Trophoblast cell (in vitro differentiated cells and primary cell): ENCODE measurements at regions not wholly inside any gene's neighbourhood (a gene's known extent, or its start where the extent isn't known, plus 50 kb on each side); places are given as distances from the start of the nearest gene placed in this dataset.

Source experiments
- DNase-seq, 2 donors: peaks; one replicate each; pipeline ENCODE4 v3.0.0-alpha.2; 2016
- H2AFZ ChIP-seq: 2 replicates; pipeline ENCODE4 v1.6.1; 2013; ENCODE audit warnings: low read length, moderate library complexity, mild to moderate bottlenecking; ENCODE audit not compliant: insufficient read depth, poor library complexity
- H2AK5ac ChIP-seq: 2 replicates; pipeline ENCODE4 v1.6.1; 2013; ENCODE audit warnings: mild to moderate bottlenecking, low read length
- H2BK120ac ChIP-seq: 2 replicates; pipeline ENCODE4 v1.6.1; 2013; ENCODE audit warnings: low read length, mild to moderate bottlenecking, moderate library complexity; ENCODE audit not compliant: insufficient read depth, poor library complexity
- H2BK12ac ChIP-seq: 2 replicates; pipeline ENCODE4 v1.6.1; 2013; ENCODE audit warnings: mild to moderate bottlenecking, low read length, moderate library complexity
- H2BK5ac ChIP-seq: 2 replicates; pipeline ENCODE4 v1.6.1; 2013; ENCODE audit warnings: low read length, low read depth, moderate library complexity, mild to moderate bottlenecking; ENCODE audit not compliant: poor library complexity
- H3K14ac ChIP-seq: 2 replicates; pipeline ENCODE4 v1.6.1; 2013; ENCODE audit warnings: mild to moderate bottlenecking, low read length
- H3K18ac ChIP-seq: 2 replicates; pipeline ENCODE4 v1.6.1; 2013; ENCODE audit warnings: mild to moderate bottlenecking, low read length
- H3K23ac ChIP-seq: 2 replicates; pipeline ENCODE4 v1.6.1; 2013; ENCODE audit warnings: low read length
- H3K27ac ChIP-seq: 2 replicates; pipeline ENCODE4 v1.5.1; 2013; ENCODE audit warnings: low read depth, mild to moderate bottlenecking, inconsistent platforms, low read length, moderate library complexity
- H3K27me3 ChIP-seq: 2 replicates; pipeline ENCODE4 v1.6.1; 2013; ENCODE audit warnings: inconsistent platforms, mild to moderate bottlenecking, low read length, moderate library complexity; ENCODE audit not compliant: insufficient read depth
- H3K36me3 ChIP-seq, 2 experiments: 1 replicate in 1 of 2; 2 replicates in 1 of 2; pipeline ENCODE4 v1.6.1; 2013; ENCODE audit warnings: low read length in 2 of 2, mild to moderate bottlenecking in 2 of 2, moderate library complexity in 1 of 2; ENCODE audit not compliant: insufficient read depth in 2 of 2, control insufficient read depth in 1 of 2
- H3K4ac ChIP-seq: 2 replicates; pipeline ENCODE4 v1.6.1; 2013; ENCODE audit warnings: low read depth, mild to moderate bottlenecking, low read length, moderate library complexity
- H3K4me1 ChIP-seq, 2 experiments: 1 replicate in 1 of 2; 2 replicates in 1 of 2; pipeline ENCODE4 v1.6.1; 2013; ENCODE audit warnings: low read length in 2 of 2, mild to moderate bottlenecking in 2 of 2, moderate library complexity in 1 of 2; ENCODE audit not compliant: insufficient read depth in 2 of 2, control insufficient read depth in 1 of 2
- H3K4me2 ChIP-seq: 2 replicates; pipeline ENCODE4 v1.6.1; 2013; ENCODE audit warnings: inconsistent platforms, mild to moderate bottlenecking, low read length, moderate library complexity
- H3K4me3 ChIP-seq: 2 replicates; pipeline ENCODE4 v1.5.1; 2013; ENCODE audit warnings: mild to moderate bottlenecking, low read depth, low read length, inconsistent platforms
- H3K79me1 ChIP-seq: one replicate; pipeline ENCODE4 v1.6.1; 2013; ENCODE audit warnings: low read length
- H3K79me2 ChIP-seq: 2 replicates; pipeline ENCODE4 v1.6.1; 2013; ENCODE audit warnings: low read length, mild to moderate bottlenecking; ENCODE audit not compliant: control insufficient read depth, insufficient read depth, poor library complexity
- H3K9ac ChIP-seq: 2 replicates; pipeline ENCODE4 v1.6.1; 2013; ENCODE audit warnings: mild to moderate bottlenecking, low read length
- H3K9me3 ChIP-seq: 2 replicates; pipeline ENCODE4 v1.6.1; 2013; ENCODE audit warnings: low read depth, mild to moderate bottlenecking, control low read depth, inconsistent platforms, low read length; ENCODE audit not compliant: insufficient read depth
- H4K12ac ChIP-seq: 2 replicates; pipeline ENCODE4 v1.6.1; 2013; ENCODE audit warnings: low read depth, mild to moderate bottlenecking, low read length, moderate library complexity
- H4K8ac ChIP-seq: 2 replicates; pipeline ENCODE4 v1.6.1; 2013; ENCODE audit warnings: low read depth, mild to moderate bottlenecking, low read length, moderate library complexity
- H4K91ac ChIP-seq: one replicate; pipeline ENCODE4 v1.6.1; 2013; ENCODE audit warnings: low read depth, mild to moderate bottlenecking, low read length, moderate library complexity
- WGBS: extraction: QIAGEN DNeasy Blood & Tissue Kit; methylation state at CpG from one replicate; pipeline ENCODE4 v1.1.7; 2013; ENCODE audit warnings: missing lambda C conversion rate; ENCODE audit not compliant: insufficient read length, insufficient coverage; ENCODE audit errors: extremely low coverage; 5-methylcytosine and 5-hydroxymethylcytosine counted together

DNA sequence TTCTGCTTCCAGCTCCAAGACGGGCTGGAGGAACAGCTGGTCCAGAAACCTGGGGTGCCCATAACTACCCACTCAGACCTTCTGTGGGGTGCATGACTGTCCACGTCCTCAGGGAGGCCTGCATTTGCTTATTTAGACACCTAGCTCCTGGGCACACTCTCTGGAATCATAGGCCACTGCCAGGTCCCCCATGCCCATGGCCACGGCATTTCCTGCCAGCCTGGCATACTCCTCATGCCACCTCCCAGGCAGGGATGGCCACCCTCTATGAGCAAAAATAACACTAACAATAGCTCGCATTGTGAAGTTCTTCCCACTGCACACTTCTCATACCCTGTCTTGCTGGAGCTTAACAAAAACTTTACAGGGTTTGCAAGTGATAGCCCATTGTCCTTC is 166.9 kb upstream of the TPM1 start:
- no peak for DNase-seq
- H2BK5ac ChIP-seq, result peak overlapping the region; percentile 97
- H3K4me2 ChIP-seq, result no peak overlapping the region
- no peaks in the 10 kb centered on the region for H3K27me3 ChIP-seq
- peak overlapping the region; percentile 98 for H2AK5ac ChIP-seq
- peaks cover 22 to 36% of the 10 kb centered on the region in 2 experiments for H3K4me1 ChIP-seq
- peak overlapping the region; percentile 96 for H3K14ac ChIP-seq
- peak overlapping the region; percentile 98 for H3K27ac ChIP-seq
- peak overlapping the region; percentile 50 for H4K12ac ChIP-seq
- H3K23ac ChIP-seq, result no peak overlapping the region
- H3K79me1 ChIP-seq, result peaks cover 60% of the 10 kb centered on the region
- H3K4ac ChIP-seq, result peak overlapping the region; percentile 95
- H2BK12ac ChIP-seq, result peak overlapping the region; percentile 97
- peaks cover 2% of the 10 kb centered on the region for H3K9me3 ChIP-seq
- no CpG with 5 or more reads among the region's 4 CpGs for WGBS
- H3K4me3 ChIP-seq, result no peak overlapping the region
- peak overlapping the region; percentile 94 for H3K18ac ChIP-seq
- H2AFZ ChIP-seq, result peak overlapping the region; percentile 51
- peak overlapping the region; percentile 100 for H4K91ac ChIP-seq
- peak overlapping the region; percentile 43 for H3K9ac ChIP-seq
- H2BK120ac ChIP-seq, result peak overlapping the region; percentile 100
- H4K8ac ChIP-seq, result peak overlapping the region; percentile 81
- H3K36me3 ChIP-seq, result no peaks in the 10 kb centered on the region
- H3K79me2 ChIP-seq, result peaks cover 23% of the 10 kb centered on the region

DNA sequence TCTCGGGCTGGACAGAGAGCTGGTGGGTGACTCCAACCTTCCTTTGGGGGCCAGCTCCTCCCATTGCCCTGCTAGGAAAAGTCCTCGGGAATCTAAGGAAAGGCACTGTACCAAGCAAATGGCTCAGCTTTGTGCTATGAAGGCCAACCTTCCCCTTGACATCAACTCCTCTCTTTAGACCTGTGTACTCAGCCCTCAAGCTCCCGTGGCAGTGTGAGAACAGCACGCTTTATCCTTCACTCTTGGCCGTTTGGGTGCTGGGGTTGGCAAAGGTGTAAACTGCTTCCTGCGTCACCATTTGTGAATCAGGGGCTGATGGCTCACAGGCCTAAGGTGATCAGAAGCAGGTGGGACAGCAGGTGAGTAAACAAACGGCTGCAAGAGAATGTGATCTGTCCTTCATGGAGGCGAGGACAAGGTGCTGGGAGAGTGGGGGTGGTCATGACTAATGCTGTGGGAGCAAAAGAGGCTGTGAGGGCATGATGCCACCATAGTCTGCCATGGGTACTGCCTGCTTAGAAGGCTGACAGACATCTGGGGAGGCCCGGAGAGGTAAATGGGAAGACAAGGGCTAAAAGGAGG is 165.2 kb upstream of the TPM1 start:
- H2AFZ ChIP-seq, result peak overlapping the region; percentile 19
- H3K4me3 ChIP-seq, result no peak overlapping the region
- peak overlapping the region; percentile 95 for H2AK5ac ChIP-seq
- peaks cover 23% of the 10 kb centered on the region for H3K79me2 ChIP-seq
- peak overlapping the region; percentile 72 for H4K8ac ChIP-seq
- peaks cover 59% of the 10 kb centered on the region for H3K79me1 ChIP-seq
- H2BK120ac ChIP-seq, result peak overlapping the region; percentile 98
- H3K9ac ChIP-seq, result no peak overlapping the region
- H3K4ac ChIP-seq, result peak overlapping the region; percentile 40
- no peak overlapping the region for H3K23ac ChIP-seq
- H2BK12ac ChIP-seq, result peak overlapping the region; percentile 99
- no peak overlapping the region for H3K4me2 ChIP-seq
- peak overlapping the region; percentile 79 for H3K14ac ChIP-seq
- no peaks in the 10 kb centered on the region for H3K9me3 ChIP-seq
- H3K27ac ChIP-seq, result peak overlapping the region; percentile 84
- WGBS, result no CpG with 5 or more reads among the region's 9 CpGs
- DNase-seq, result no peak
- H3K18ac ChIP-seq, result peak overlapping the region; percentile 86
- H4K12ac ChIP-seq, result peak overlapping the region; percentile 8
- no peaks in the 10 kb centered on the region for H3K36me3 ChIP-seq
- peaks cover 22 to 36% of the 10 kb centered on the region in 2 experiments for H3K4me1 ChIP-seq
- H4K91ac ChIP-seq, result peak overlapping the region; percentile 99
- H3K27me3 ChIP-seq, result no peaks in the 10 kb centered on the region
- peak overlapping the region; percentile 94 for H2BK5ac ChIP-seq

DNA sequence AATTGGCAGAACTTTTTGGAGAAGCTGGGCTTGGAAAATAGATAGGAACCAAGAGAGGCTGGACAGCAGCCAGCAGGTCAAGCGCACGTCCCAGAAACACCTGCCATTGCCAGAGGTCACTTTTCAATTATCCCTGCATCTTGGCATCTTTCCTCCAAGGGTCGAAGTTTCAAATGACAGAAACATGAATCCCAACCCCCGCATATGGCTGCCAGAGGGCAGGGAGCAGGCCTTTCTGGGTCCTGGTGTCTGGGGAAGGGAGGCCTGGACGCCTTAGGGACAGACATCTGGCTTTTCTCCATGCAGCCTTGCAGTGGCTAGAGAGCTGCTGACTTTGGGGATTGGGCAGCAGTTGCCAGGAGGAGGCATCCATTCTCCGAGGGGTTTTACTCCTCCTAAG is 164.5 kb upstream of the TPM1 start:
- H3K23ac ChIP-seq, result no peak overlapping the region

GRCh38 chr15:62879770-62880169 is 162.8 kb upstream of the TPM1 start:
- no peak overlapping the region for H3K4me3 ChIP-seq
- H3K4me1 ChIP-seq, result peaks cover 15 to 21% of the 10 kb centered on the region in 2 experiments
- H2BK5ac ChIP-seq, result peak overlapping the region; percentile 63
- H4K12ac ChIP-seq, result no peak overlapping the region
- peak overlapping the region; percentile 79 for H3K18ac ChIP-seq
- H3K36me3 ChIP-seq, result no peaks in the 10 kb centered on the region
- no peak overlapping the region for H3K23ac ChIP-seq
- H2AK5ac ChIP-seq, result peak overlapping the region; percentile 44
- H3K27ac ChIP-seq, result no peak overlapping the region
- H2BK120ac ChIP-seq, result peak overlapping the region; percentile 29
- peaks cover 53% of the 10 kb centered on the region for H3K79me1 ChIP-seq
- H4K8ac ChIP-seq, result peak overlapping the region; percentile 56
- H3K4me2 ChIP-seq, result no peak overlapping the region
- peak overlapping the region; percentile 84 for H4K91ac ChIP-seq
- DNase-seq, result no peak
- no peak overlapping the region for H2AFZ ChIP-seq
- H2BK12ac ChIP-seq, result peak overlapping the region; percentile 90
- no peaks in the 10 kb centered on the region for H3K9me3 ChIP-seq
- H3K9ac ChIP-seq, result no peak overlapping the region
- H3K27me3 ChIP-seq, result no peaks in the 10 kb centered on the region
- peak overlapping the region; percentile 46 for H3K14ac ChIP-seq
- no CpG with 5 or more reads among the region's 8 CpGs for WGBS
- peak overlapping the region; percentile 32 for H3K4ac ChIP-seq
- peaks cover 16% of the 10 kb centered on the region for H3K79me2 ChIP-seq

More for the DNA sequence above, 164.5 kb upstream of the TPM1 start:
- Histone ChIP-seq H3K4me1 (peaks cover 22 to 36% of the 10 kb centered on the region in 2 experiments), H3K79me1 (peaks cover 60% of the 10 kb centered on the region), H3K9me3 (no peaks in the 10 kb centered on the region), H3K36me3 (no peaks in the 10 kb centered on the region), H3K4ac (no peak overlapping the region), H3K18ac (no peak overlapping the region), H3K4me3 (no peak overlapping the region), H2BK120ac (peak overlapping the region; percentile 98), H2BK5ac (peak overlapping the region; percentile 94), H3K9ac (no peak overlapping the region), H2BK12ac (no peak overlapping the region), H4K8ac (no peak overlapping the region), H3K27ac (peak overlapping the region; percentile 84), H4K12ac (no peak overlapping the region), H3K4me2 (no peak overlapping the region), H3K79me2 (peaks cover 23% of the 10 kb centered on the region), H3K27me3 (no peaks in the 10 kb centered on the region), H4K91ac (peak overlapping the region; percentile 99), H3K14ac (no peak overlapping the region), H2AFZ (no peak overlapping the region), H2AK5ac (no peak overlapping the region)
- DNase-seq, result no peak
- WGBS, result no CpG with 5 or more reads among the region's 6 CpGs
